ENCODE measurements at regions not wholly inside any gene's neighbourhood (a gene's known extent, or its start where the extent isn't known, plus 50 kb on each side); places are given as distances from the start of the nearest gene placed in this dataset.

- DNase-seq (no peak), ATAC-seq (no peak)
- intact Hi-C loops (cut with DNase I) = no loop called here
- Histone ChIP-seq H3K9me3 (no peaks in the 10 kb centered on the region), H3K36me3 (no peaks in the 10 kb centered on the region), H3K27me3 (no peaks in the 10 kb centered on the region), H3K4me1 (no peaks in the 10 kb centered on the region), H3K27ac (no peak overlapping the region), H3K4me3 (no peak overlapping the region)
- no peak for TF ChIP-seq CTCF (IDR thresholded peaks at IDR 0.05)
These were observed 74.8 kb upstream of the RXRA start for GRCh38 chr9:134251296-134252069.

GRCh38 chr9:134252084-134252830 is 74.0 kb upstream of the RXRA start:
- Histone ChIP-seq H3K4me3 (no peak overlapping the region), H3K4me1 (no peaks in the 10 kb centered on the region), H3K36me3 (no peaks in the 10 kb centered on the region), H3K9me3 (no peaks in the 10 kb centered on the region), H3K27me3 (no peaks in the 10 kb centered on the region), H3K27ac (no peak overlapping the region)
- intact Hi-C loops (cut with DNase I) = no loop called here
- TF ChIP-seq CTCF (IDR thresholded peaks at IDR 0.05) = no peak
- DNase-seq (no peak), ATAC-seq (peak; percentile 17)

- no peak for TF ChIP-seq CTCF (IDR thresholded peaks at IDR 0.05)
- no peak for DNase-seq
- Histone ChIP-seq H3K36me3 (no peaks in the 10 kb centered on the region), H3K27ac (no peak overlapping the region), H3K27me3 (no peaks in the 10 kb centered on the region), H3K4me3 (no peak overlapping the region), H3K4me1 (no peaks in the 10 kb centered on the region), H3K9me3 (no peaks in the 10 kb centered on the region)
- no peak for ATAC-seq
- intact Hi-C loops (cut with DNase I) = no loop called here
These were observed 72.5 kb upstream of the RXRA start for GRCh38 chr9:134253606-134254205.

- Histone ChIP-seq H3K9me3 (no peaks in the 10 kb centered on the region), H3K4me3 (no peak overlapping the region), H3K4me1 (no peaks in the 10 kb centered on the region), H3K27me3 (no peaks in the 10 kb centered on the region), H3K27ac (no peak overlapping the region), H3K36me3 (no peaks in the 10 kb centered on the region)
- DNase-seq (no peak), ATAC-seq (no peak)
- TF ChIP-seq CTCF (IDR thresholded peaks at IDR 0.05) = no peak
- intact Hi-C loops (cut with DNase I) = no loop called here
These were observed 67.9 kb upstream of the RXRA start for GRCh38 chr9:134258332-134258731.

GRCh38 chr9:134258828-134259546 is 67.3 kb upstream of the RXRA start:
- intact Hi-C loops (cut with DNase I) = no loop called here
- H3K27ac ChIP-seq = no peak overlapping the region
- H3K4me3 ChIP-seq = no peak overlapping the region
- no peaks in the 10 kb centered on the region for H3K4me1 ChIP-seq
- H3K36me3 ChIP-seq = no peaks in the 10 kb centered on the region
- no peaks in the 10 kb centered on the region for H3K27me3 ChIP-seq
- DNase-seq = no peak
- TF ChIP-seq CTCF (IDR thresholded peaks at IDR 0.05) = no peak
- ATAC-seq = no peak
- H3K9me3 ChIP-seq = no peaks in the 10 kb centered on the region
